K562 (cell line): ENCODE measurements at regions not wholly inside any gene's neighbourhood (a gene's known extent, or its start where the extent isn't known, plus 50 kb on each side); places are given as distances from the start of the nearest gene placed in this dataset.

Source experiments
- ATAC-seq: fragments of 200-7000 bp; cut with Tn5 transposase; 3 replicates; pipeline ENCODE4 v1.9.1; 2020; ENCODE audit warnings: moderate library complexity
- BruUV-seq: library from RNA; stranded (reverse); fragments of 400-500 nt; replicated peaks from 2 replicates; lab custom pipeline; 2021; lab: Mats Ljungman, UMichigan
- CTCF ChIA-PET: fragments of 300-600 bp; formaldehyde crosslinking; extraction: SDS; loops from one replicate; lab custom pipeline; 2021; ENCODE audit warnings: low intra/inter-chr PET ratio; lab: Yijun Ruan, JAX
- POLR2A ChIA-PET: fragments of 300-600, 350-650 bp; sonication (Branson Sonifier 250); formaldehyde crosslinking; extraction: SDS; loops from one replicate; lab custom pipeline; 2021; ENCODE audit warnings: antibody characterized with exemption, inconsistent platforms; lab: Yijun Ruan, JAX
- DNase-seq, 4 experiments: peaks; one replicate each; pipeline versions ENCODE4 v3.0.0 to v3.0.0-alpha.2; 2011 to 2018; ENCODE audit warnings: low spot score in 3 of 4, mixed read lengths in 3 of 4; ENCODE audit errors: extremely low read depth in 1 of 4
- FAIRE-seq: peaks from 2 replicates; lab custom pipeline; 2011; peaks lifted over from hg19 to GRCh38; lab: Jason Lieb, UNC
- H2AFZ ChIP-seq: 2 replicates; pipeline ENCODE4 v1.6.0; 2011; ENCODE audit warnings: low read depth, low read length, control low read depth, inconsistent platforms
- H3K27ac ChIP-seq: fragments of 200-600 bp; 3 replicates; pipeline ENCODE4 v1.8.0; 2011; ENCODE audit warnings: low read depth, mild to moderate bottlenecking, control low read depth, inconsistent platforms, low read length, moderate library complexity, mixed read lengths; ENCODE audit errors: extremely low read depth
- H3K27me3 ChIP-seq, 2 experiments: fragments of 300-600 bp in 1 of 2; 2 replicates in 1 of 2; 3 replicates in 1 of 2; pipeline versions ENCODE4 v1.6.0 to v1.8.0; 2011; ENCODE audit warnings: inconsistent platforms in 2 of 2, low read length in 2 of 2, mild to moderate bottlenecking in 1 of 2, mixed read lengths in 1 of 2, moderate library complexity in 1 of 2; ENCODE audit not compliant: control insufficient read depth in 2 of 2, insufficient read depth in 2 of 2
- H3K36me3 ChIP-seq: fragments of 300-600 bp; 3 replicates; pipeline ENCODE4 v1.8.0; 2011; ENCODE audit warnings: mild to moderate bottlenecking, low read length, inconsistent platforms; ENCODE audit not compliant: control insufficient read depth, insufficient read depth
- H3K4me1 ChIP-seq, 2 experiments: fragments of 200-600 bp in 1 of 2; replicated peaks in 1 of 2; 2 replicates in 1 of 2; 3 replicates in 1 of 2; pipeline versions ENCODE4 v1.5.1 to v1.8.0; 2011; ENCODE audit warnings: inconsistent platforms in 2 of 2, low read length in 2 of 2, mild to moderate bottlenecking in 1 of 2, mixed read lengths in 1 of 2, moderate library complexity in 1 of 2; ENCODE audit not compliant: control insufficient read depth in 2 of 2, insufficient read depth in 2 of 2
- H3K4me2 ChIP-seq: 2 replicates; pipeline ENCODE4 v1.6.1; 2011; ENCODE audit warnings: low read length, control low read depth, inconsistent platforms, mixed read lengths; ENCODE audit not compliant: insufficient read depth
- H3K4me3 ChIP-seq: fragments of 200-600 bp; sonication (generic), shearing (Covaris generic); 2 replicates; pipeline ENCODE4 v1.5.1; 2016; ENCODE audit warnings: control low read depth, inconsistent platforms
- H3K79me2 ChIP-seq: fragments of 200-600 bp; 3 replicates; pipeline ENCODE4 v1.8.0; 2011; ENCODE audit warnings: low read length, inconsistent platforms; ENCODE audit not compliant: control insufficient read depth, insufficient read depth
- H3K9ac ChIP-seq, 2 experiments: 2 replicates each; pipeline versions ENCODE4 v1.6.0 to v1.6.1; 2011; ENCODE audit warnings: low read depth in 2 of 2, low read length in 2 of 2, control low read depth in 1 of 2, inconsistent platforms in 1 of 2, mild to moderate bottlenecking in 1 of 2, mixed read lengths in 1 of 2; ENCODE audit not compliant: insufficient read depth in 1 of 2
- H3K9me1 ChIP-seq: one replicate; pipeline ENCODE4 v1.6.0; 2011; ENCODE audit warnings: inconsistent platforms, mild to moderate bottlenecking, low read length, moderate library complexity; ENCODE audit not compliant: control insufficient read depth, insufficient read depth
- H3K9me3 ChIP-seq: replicated peaks from 2 replicates; pipeline ENCODE4 v1.5.1; 2011; ENCODE audit warnings: low read depth, low read length, inconsistent platforms; ENCODE audit not compliant: control insufficient read depth, insufficient read depth
- H4K20me1 ChIP-seq: replicated peaks from 2 replicates; pipeline ENCODE4 v1.6.1; 2011; ENCODE audit warnings: low read length, inconsistent platforms, mixed read lengths; ENCODE audit not compliant: control insufficient read depth, insufficient read depth
- ETS1 ChIP-seq: conservative IDR thresholded peaks from 2 replicates; pipeline ENCODE4 v1.6.1; 2011; ENCODE audit warnings: low read depth, mild to moderate bottlenecking, low read length; ENCODE audit not compliant: control insufficient read depth
- EZH2 ChIP-seq: IDR thresholded peaks from 2 replicates; pipeline ENCODE4 v1.6.1; 2012; ENCODE audit warnings: low read depth, mild to moderate bottlenecking, inconsistent platforms, low read length, borderline replicate concordance
- FOS ChIP-seq: IDR thresholded peaks from 3 replicates; pipeline ENCODE4 v1.6.1; 2011; ENCODE audit not compliant: insufficient read length; ENCODE audit errors: extremely low read depth
- FOXO4 ChIP-seq: fragments of 450-650 bp; formaldehyde crosslinking; IDR thresholded peaks from 2 replicates; pipeline ENCODE4 v1.4.0; 2020; ENCODE audit warnings: mild to moderate bottlenecking, moderate library complexity
- GTF2E2 ChIP-seq: fragments of 200-800 bp; sonication (Bioruptor generic); IDR thresholded peaks from 2 replicates; pipeline ENCODE4 v1.6.1; 2016; ENCODE audit warnings: missing genetic modification characterization, missing compliant biosample characterization
- HMBOX1 ChIP-seq: sonication (generic); IDR thresholded peaks from 2 replicates; pipeline ENCODE4 v1.6.1; 2016
- KLF1 ChIP-seq: fragments of 450-650 bp; IDR thresholded peaks from 2 replicates; pipeline ENCODE4 v1.6.1; 2016; ENCODE audit warnings: missing genetic modification characterization, missing compliant biosample characterization
- MAFF ChIP-seq: IDR thresholded peaks from 2 replicates; pipeline ENCODE4 v1.6.1; 2012; ENCODE audit warnings: low read length, improper control_type of control experiment
- PCBP1 ChIP-seq: fragments of 200-400 bp; formaldehyde crosslinking; IDR thresholded peaks from 2 replicates; pipeline ENCODE4 v1.6.1; 2018; ENCODE audit warnings: mild to moderate bottlenecking, low read depth, low read length; ENCODE audit not compliant: poor library complexity, severe bottlenecking
- SRSF1 ChIP-seq: fragments of 200-400 bp; formaldehyde crosslinking; IDR thresholded peaks from 2 replicates; pipeline ENCODE4 v1.6.1; 2017; ENCODE audit warnings: mild to moderate bottlenecking, low read depth, low read length, moderate library complexity
- TEAD1 ChIP-seq, 2 experiments: fragments of 450-650 bp in 1 of 2; sonication (generic) in 1 of 2; formaldehyde crosslinking; IDR thresholded peaks; 2 replicates each; pipeline versions ENCODE4 v1.4.0 to v1.8.0; 2020 to 2022; ENCODE audit warnings: mild to moderate bottlenecking in 2 of 2, missing genetic modification reagents in 1 of 2
- XRCC3 ChIP-seq: fragments of 450-650 bp; IDR thresholded peaks from 2 replicates; pipeline ENCODE4 v1.6.1; 2017; ENCODE audit warnings: mild to moderate bottlenecking, moderate library complexity
- ZBTB5 ChIP-seq: fragments of 450-650 bp; IDR thresholded peaks from 2 replicates; pipeline ENCODE4 v1.6.1; 2017; ENCODE audit warnings: antibody characterized with exemption
- ZBTB8A ChIP-seq: fragments of 450-650 bp; IDR thresholded peaks from 2 replicates; pipeline ENCODE4 v1.6.1; 2018; ENCODE audit warnings: mild to moderate bottlenecking, moderate library complexity; ENCODE audit not compliant: partially characterized antibody
- ZFP91 ChIP-seq: sonication (generic); formaldehyde crosslinking; IDR thresholded peaks from 2 replicates; pipeline ENCODE4 v1.8.0; 2022; ENCODE audit warnings: mild to moderate bottlenecking, missing genetic modification reagents
- WGBS: fragments of 100-300 bp; shearing (Covaris generic); methylation state at CpG from one replicate; pipeline ENCODE4 v1.1.6; 2016; ENCODE audit warnings: low coverage, mixed read lengths; ENCODE audit not compliant: insufficient coverage; ENCODE audit errors: missing lambda C conversion rate; 5-methylcytosine and 5-hydroxymethylcytosine counted together
- in situ Hi-C: fragments of 300-500 bp; cut with MboI; formaldehyde crosslinking; loops from 4 replicates; pipeline ENCODE4 v1.15.0; 2018; ENCODE audit warnings: inconsistent platforms, mixed read lengths
- intact Hi-C: fragments of 100-400 bp; cut with micrococcal nuclease; formaldehyde crosslinking; loops from 2 replicates; pipeline ENCODE4 v1.14.2; 2022

GRCh38 chr20:39855799-39856198, 833.2 kb downstream of the MAFB start:
- no peak for DNase-seq
- no peaks in the 10 kb centered on the region for H3K9me3 ChIP-seq
- no peak overlapping the region for H3K4me2 ChIP-seq
- H3K27me3 ChIP-seq: no peaks in the 10 kb centered on the region
- no peak overlapping the region for H3K9ac ChIP-seq
- intact Hi-C loops: no loop called here
- H3K4me3 ChIP-seq: no peak overlapping the region
- H4K20me1 ChIP-seq: no peaks in the 10 kb centered on the region
- BruUV-seq: no TSS peak
- POLR2A ChIA-PET: no interaction called here
- no peaks in the 10 kb centered on the region for H3K79me2 ChIP-seq
- no peaks in the 10 kb centered on the region for H3K36me3 ChIP-seq
- no peaks in the 10 kb centered on the region for H3K9me1 ChIP-seq
- CTCF ChIA-PET: no interaction called here
- 0% methylated on average over 3 of the region's 3 CpGs for WGBS
- no peak for ATAC-seq
- H3K27ac ChIP-seq: no peak overlapping the region
- no peak for FAIRE-seq
- in situ Hi-C loops: no loop called here
- TF ChIP-seq EZH2 (no peak), FOXO4 (CRISPR knock-in tag) (no peak), HMBOX1 (no peak), GTF2E2 (tag) (no peak), ETS1 (no peak), PCBP1 (no peak), ZBTB5 (no peak), XRCC3 (no peak), SRSF1 (no peak), ZFP91 (CRISPR knock-in tag) (no peak), ZBTB8A (no peak), MAFF (no peak), FOS (no peak), TEAD1 (CRISPR knock-in tag; IDR thresholded peaks at IDR 0.05) (no peak), KLF1 (no peak)
- no peaks in the 10 kb centered on the region for H3K4me1 ChIP-seq
- no peak overlapping the region for H2AFZ ChIP-seq
